SU-DHL-6 (cell line): ENCODE measurements at regions not wholly inside any gene's neighbourhood (a gene's known extent, or its start where the extent isn't known, plus 50 kb on each side); places are given as distances from the start of the nearest gene placed in this dataset.

ENCODE experiments used
- EZH2phosphoT487 ChIP-seq: fragments of 200-600 bp; sonication (generic), shearing (Covaris generic); conservative IDR thresholded peaks from 2 replicates; pipeline ENCODE4 v1.6.1; 2018; ENCODE audit warnings: mild to moderate bottlenecking, antibody characterized with exemption, low read length, moderate library complexity, mixed read lengths
- TF ChIP-seq, protein P1 (sequence below): fragments of 200-600 bp; sonication (generic); IDR thresholded peaks from one replicate; pipeline ENCODE4 v1.5.1; 2017; ENCODE audit warnings: antibody characterized with exemption, mild to moderate bottlenecking, low read length, moderate library complexity; ENCODE audit not compliant: insufficient read depth, poor library complexity, severe bottlenecking

DNA sequence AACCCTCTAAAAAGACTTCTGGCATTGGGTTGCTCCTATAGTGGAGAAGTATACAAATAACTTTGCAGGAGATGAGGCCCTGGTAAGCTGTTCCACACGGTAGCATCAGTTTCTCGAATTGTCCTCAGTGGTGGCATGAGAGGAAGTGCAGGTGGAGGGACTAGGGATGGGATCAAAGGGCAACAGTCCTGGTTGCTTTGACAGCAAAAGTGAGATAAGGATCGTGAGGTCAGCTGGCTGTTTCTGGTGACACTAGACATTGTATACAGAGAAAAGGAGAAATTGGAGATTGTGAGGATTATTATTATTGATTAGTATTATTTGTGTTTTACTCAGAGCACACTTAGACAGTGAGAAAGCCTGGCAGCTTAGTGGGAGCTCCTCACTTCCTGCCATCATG lies 61.3 kb upstream of the EXOC2 start:
- TF ChIP-seq, protein P1, sequence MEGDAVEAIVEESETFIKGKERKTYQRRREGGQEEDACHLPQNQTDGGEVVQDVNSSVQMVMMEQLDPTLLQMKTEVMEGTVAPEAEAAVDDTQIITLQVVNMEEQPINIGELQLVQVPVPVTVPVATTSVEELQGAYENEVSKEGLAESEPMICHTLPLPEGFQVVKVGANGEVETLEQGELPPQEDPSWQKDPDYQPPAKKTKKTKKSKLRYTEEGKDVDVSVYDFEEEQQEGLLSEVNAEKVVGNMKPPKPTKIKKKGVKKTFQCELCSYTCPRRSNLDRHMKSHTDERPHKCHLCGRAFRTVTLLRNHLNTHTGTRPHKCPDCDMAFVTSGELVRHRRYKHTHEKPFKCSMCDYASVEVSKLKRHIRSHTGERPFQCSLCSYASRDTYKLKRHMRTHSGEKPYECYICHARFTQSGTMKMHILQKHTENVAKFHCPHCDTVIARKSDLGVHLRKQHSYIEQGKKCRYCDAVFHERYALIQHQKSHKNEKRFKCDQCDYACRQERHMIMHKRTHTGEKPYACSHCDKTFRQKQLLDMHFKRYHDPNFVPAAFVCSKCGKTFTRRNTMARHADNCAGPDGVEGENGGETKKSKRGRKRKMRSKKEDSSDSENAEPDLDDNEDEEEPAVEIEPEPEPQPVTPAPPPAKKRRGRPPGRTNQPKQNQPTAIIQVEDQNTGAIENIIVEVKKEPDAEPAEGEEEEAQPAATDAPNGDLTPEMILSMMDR: no peak
- TF ChIP-seq EZH2phosphoT487: no peak
